Skin epidermis (tissue), 12 donors: ENCODE measurements at regions not wholly inside any gene's neighbourhood (a gene's known extent, or its start where the extent isn't known, plus 50 kb on each side); places are given as distances from the start of the nearest gene placed in this dataset.
A peak's percentile ranks its signal among the peaks of the same experiment; 100 is the strongest.
"Not testable (repeated sequence)": the region's sequence is repeated elsewhere in the genome, so short reads cannot be mapped to it uniquely, and the experiment has no call there.

Experiments
- H3K27ac ChIP-seq, 21 experiments: fragments of 200-600 bp; sonication (generic) in 11 of 21; one replicate each; pipeline ENCODE4 v1.5.0; 2020; ENCODE audit warnings: mild to moderate bottlenecking in 3 of 21, inconsistent platforms in 2 of 21, moderate library complexity in 2 of 21
- H3K4me3 ChIP-seq, 7 experiments: fragments of 200-600 bp; sonication (generic) in 2 of 7; one replicate each; pipeline ENCODE4 v1.5.0; 2020; ENCODE audit warnings: inconsistent platforms in 2 of 7, mild to moderate bottlenecking in 2 of 7, moderate library complexity in 1 of 7

GRCh38 chr18:35770376-35771014, 189.0 kb downstream of the GALNT1 start:
- H3K4me3 ChIP-seq, result no peak overlapping the region
- H3K27ac ChIP-seq, result no peak overlapping the region

- H3K4me3 ChIP-seq, result no peak overlapping the region
- no peak overlapping the region for H3K27ac ChIP-seq
Measured at GRCh38 chr18:35771172-35771571, 189.6 kb downstream of the GALNT1 start.

GRCh38 chr18:35775887-35776286, 194.3 kb downstream of the GALNT1 start:
- H3K27ac ChIP-seq, result no peak overlapping the region
- H3K4me3 ChIP-seq, result no peak overlapping the region

- H3K27ac ChIP-seq, result no peak overlapping the region
- H3K4me3 ChIP-seq, result no peak overlapping the region
Measured at GRCh38 chr18:35776473-35776872, 194.9 kb downstream of the GALNT1 start.

GRCh38 chr18:35777039-35777438, 195.4 kb upstream of the RMP24 start:
- no peak overlapping the region for H3K27ac ChIP-seq
- no peak overlapping the region for H3K4me3 ChIP-seq

- H3K27ac ChIP-seq, result no peak overlapping the region
Measured at GRCh38 chr18:35778850-35779627, 193.4 kb upstream of the RMP24 start.

GRCh38 chr18:35780937-35781336, 191.5 kb upstream of the RMP24 start:
- Histone ChIP-seq H3K4me3 (no peak overlapping the region), H3K27ac (no peak overlapping the region)

More at GRCh38 chr18:35778850-35779627, 193.4 kb upstream of the RMP24 start:
- H3K4me3 ChIP-seq, result no peak overlapping the region

GRCh38 chr18:35782926-35783325, 189.6 kb upstream of the RMP24 start:
- Histone ChIP-seq H3K4me3 (no peak overlapping the region), H3K27ac (peak overlapping the region in 1 of 21 experiments; percentile 48)

- H3K27ac ChIP-seq, result no peak overlapping the region
- no peak overlapping the region for H3K4me3 ChIP-seq
Measured at GRCh38 chr18:35786365-35787042, 186.0 kb upstream of the RMP24 start.

- no peak overlapping the region for H3K4me3 ChIP-seq
- H3K27ac ChIP-seq, result no peak overlapping the region
Measured at GRCh38 chr18:35789543-35789942, 182.9 kb upstream of the RMP24 start.

- H3K4me3 ChIP-seq, result no peak overlapping the region
- H3K27ac ChIP-seq, result no peak overlapping the region
Measured at GRCh38 chr18:35797948-35798347, 174.5 kb upstream of the RMP24 start.

- H3K27ac ChIP-seq, result no peak overlapping the region
- H3K4me3 ChIP-seq, result no peak overlapping the region
Measured at GRCh38 chr18:35803551-35803950, 168.9 kb upstream of the RMP24 start.

GRCh38 chr18:35804377-35804776, 168.1 kb upstream of the RMP24 start:
- no peak overlapping the region for H3K4me3 ChIP-seq
- H3K27ac ChIP-seq, result no peak overlapping the region

- no peak overlapping the region for H3K27ac ChIP-seq
- H3K4me3 ChIP-seq, result no peak overlapping the region
Measured at GRCh38 chr18:35807811-35808335, 164.6 kb upstream of the RMP24 start.

GRCh38 chr18:35808796-35809195, 163.7 kb upstream of the RMP24 start:
- no peak overlapping the region for H3K27ac ChIP-seq

GRCh38 chr18:35810520-35810919, 162.0 kb upstream of the RMP24 start:
- H3K4me3 ChIP-seq, result no peak overlapping the region
- no peak overlapping the region for H3K27ac ChIP-seq

More at GRCh38 chr18:35808796-35809195, 163.7 kb upstream of the RMP24 start:
- no peak overlapping the region for H3K4me3 ChIP-seq

- Histone ChIP-seq H3K27ac (no peak overlapping the region), H3K4me3 (no peak overlapping the region)
Measured at GRCh38 chr18:35811896-35812295, 160.6 kb upstream of the RMP24 start.

- not testable (repeated sequence) for H3K27ac ChIP-seq, H3K4me3 ChIP-seq
Measured at GRCh38 chr18:35815011-35815410, 157.5 kb upstream of the RMP24 start.

GRCh38 chr18:35816003-35816402, 156.5 kb upstream of the RMP24 start:
- Histone ChIP-seq H3K27ac (no peak overlapping the region), H3K4me3 (no peak overlapping the region)

- H3K27ac ChIP-seq, result no peak overlapping the region
- no peak overlapping the region for H3K4me3 ChIP-seq
Measured at GRCh38 chr18:35817604-35818352, 154.7 kb upstream of the RMP24 start.
